Superior temporal gyrus (tissue), 1 donor: ENCODE measurements at regions not wholly inside any gene's neighbourhood (a gene's known extent, or its start where the extent isn't known, plus 50 kb on each side); places are given as distances from the start of the nearest gene placed in this dataset.

Experiments
- DNase-seq: peaks from one replicate; pipeline ENCODE4 v3.0.0-alpha.2; 2016; ENCODE audit errors: extremely low spot score

GRCh38 chr2:223107825-223108224, 55.8 kb downstream of the KCNE4 start:
- no peak for DNase-seq

GRCh38 chr2:223108351-223109050, 56.5 kb downstream of the KCNE4 start:
- DNase-seq, result no peak

GRCh38 chr2:223109341-223109740, 57.4 kb downstream of the KCNE4 start:
- no peak for DNase-seq

- DNase-seq, result no peak
Observed at GRCh38 chr2:223113161-223113560, 61.2 kb downstream of the KCNE4 start.

- no peak for DNase-seq
Observed at GRCh38 chr2:223114170-223114569, 62.2 kb downstream of the KCNE4 start.

- no peak for DNase-seq
Observed at GRCh38 chr2:223114917-223115316, 62.9 kb downstream of the KCNE4 start.

GRCh38 chr2:223117533-223117932, 65.5 kb downstream of the KCNE4 start:
- DNase-seq, result no peak

GRCh38 chr2:223121283-223121682, 69.3 kb downstream of the KCNE4 start:
- no peak for DNase-seq

- no peak for DNase-seq
Observed at GRCh38 chr2:223122781-223123180, 70.8 kb downstream of the KCNE4 start.

GRCh38 chr2:223123855-223124610, 72.0 kb downstream of the KCNE4 start:
- DNase-seq, result no peak

GRCh38 chr2:223141606-223142005, 89.6 kb downstream of the KCNE4 start:
- no peak for DNase-seq

- no peak for DNase-seq
Observed at GRCh38 chr2:223142118-223142517, 90.1 kb downstream of the KCNE4 start.

GRCh38 chr2:223147431-223147830, 95.4 kb downstream of the KCNE4 start:
- no peak for DNase-seq

- DNase-seq, result no peak
Observed at GRCh38 chr2:223148516-223148915, 96.5 kb downstream of the KCNE4 start.

- no peak for DNase-seq
Observed at GRCh38 chr2:223155956-223156355, 104.0 kb downstream of the KCNE4 start.

GRCh38 chr2:223161873-223162458, 110.0 kb downstream of the KCNE4 start:
- no peak for DNase-seq

GRCh38 chr2:223165423-223166214, 113.6 kb downstream of the KCNE4 start:
- DNase-seq, result no peak

- DNase-seq, result no peak
Observed at GRCh38 chr2:223166215-223166493, 114.2 kb downstream of the KCNE4 start.

GRCh38 chr2:223166983-223167650, 115.1 kb downstream of the KCNE4 start:
- no peak for DNase-seq

- no peak for DNase-seq
Observed at GRCh38 chr2:223169830-223170605, 118.0 kb downstream of the KCNE4 start.

- DNase-seq, result no peak
Observed at GRCh38 chr2:223176970-223177369, 125.0 kb downstream of the KCNE4 start.
